Endodermal cell (in vitro differentiated cells): ENCODE measurements at regions not wholly inside any gene's neighbourhood (a gene's known extent, or its start where the extent isn't known, plus 50 kb on each side); places are given as distances from the start of the nearest gene placed in this dataset.
A peak's percentile ranks its signal among the peaks of the same experiment; 100 is the strongest.

Experiments
- DNase-seq: peaks from one replicate; pipeline ENCODE4 v3.0.0-alpha.2; 2017
- H3K27ac ChIP-seq: 2 replicates; pipeline ENCODE4 v1.5.1; 2013; ENCODE audit warnings: mild to moderate bottlenecking, low read depth, low read length, moderate library complexity
- H3K27me3 ChIP-seq: 2 replicates; pipeline ENCODE4 v1.6.1; 2013; ENCODE audit warnings: mild to moderate bottlenecking, low read length, moderate library complexity; ENCODE audit not compliant: insufficient read depth, control insufficient read depth, poor library complexity, severe bottlenecking
- H3K36me3 ChIP-seq: 2 replicates; pipeline ENCODE4 v1.7.0; 2013; ENCODE audit warnings: mild to moderate bottlenecking, low read length, moderate library complexity; ENCODE audit not compliant: control insufficient read depth, insufficient read depth
- H3K4me1 ChIP-seq: one replicate; pipeline ENCODE4 v1.7.0; 2013; ENCODE audit warnings: low read length; ENCODE audit not compliant: control insufficient read depth, insufficient read depth
- H3K4me3 ChIP-seq: 2 replicates; pipeline ENCODE4 v1.5.1; 2013; ENCODE audit warnings: mild to moderate bottlenecking, low read length, moderate library complexity
- H3K9ac ChIP-seq: 2 replicates; pipeline ENCODE4 v1.6.1; 2013; ENCODE audit warnings: mild to moderate bottlenecking, low read length, moderate library complexity; ENCODE audit not compliant: poor library complexity, severe bottlenecking; ENCODE audit errors: extremely low read depth
- H3K9me3 ChIP-seq: 2 replicates; pipeline ENCODE4 v1.6.1; 2013; ENCODE audit warnings: mild to moderate bottlenecking, low read length, moderate library complexity; ENCODE audit not compliant: control insufficient read depth
- H3K27ac Mint-ChIP-seq: 2 replicates; pipeline ENCODE4 v1.8.0; 2020; ENCODE audit warnings: mixed read lengths
- H3K27me3 Mint-ChIP-seq: 2 replicates; pipeline ENCODE4 v1.8.0; 2021; ENCODE audit warnings: mild to moderate bottlenecking, mixed read lengths; ENCODE audit not compliant: insufficient read depth
- H3K36me3 Mint-ChIP-seq: 2 replicates; pipeline ENCODE4 v1.8.0; 2020; ENCODE audit warnings: low read depth, mixed read lengths
- H3K4me1 Mint-ChIP-seq: 2 replicates; pipeline ENCODE4 v1.8.0; 2020; ENCODE audit warnings: mixed read lengths
- H3K4me3 Mint-ChIP-seq: 2 replicates; pipeline ENCODE4 v1.8.0; 2020; ENCODE audit warnings: mild to moderate bottlenecking, moderate library complexity, mixed read lengths
- H3K9me3 Mint-ChIP-seq: 2 replicates; pipeline ENCODE4 v1.8.0; 2020; ENCODE audit warnings: mild to moderate bottlenecking, mixed read lengths
- CTCF ChIP-seq: fragments of 200-600 bp; sonication (generic); conservative IDR thresholded peaks from 2 replicates; pipeline ENCODE4 v1.5.0; 2021; ENCODE audit warnings: antibody characterized with exemption, mild to moderate bottlenecking
- WGBS, 2 experiments: methylation state at CpG; one replicate each; pipeline versions ENCODE4 v1.1.5 to v1.1.7; 2013; ENCODE audit warnings: missing lambda C conversion rate in 2 of 2, mixed read lengths in 1 of 2; ENCODE audit not compliant: insufficient coverage in 1 of 2, insufficient read length in 1 of 2; 5-methylcytosine and 5-hydroxymethylcytosine counted together

GRCh38 chr10:78754269-78755062 is 314.3 kb upstream of the ZMIZ1 start:
- H3K27ac ChIP-seq = no peak overlapping the region
- no peak overlapping the region for H3K4me3 ChIP-seq
- DNase-seq = peak; percentile 65
- TF ChIP-seq CTCF = no peak
- H3K4me1 ChIP-seq = no peaks in the 10 kb centered on the region
- Mint-ChIP-seq H3K27ac (no peak overlapping the region), H3K9me3 (no peaks in the 10 kb centered on the region), H3K4me3 (no peak overlapping the region), H3K36me3 (no peaks in the 10 kb centered on the region), H3K27me3 (peaks cover 30% of the 10 kb centered on the region), H3K4me1 (peaks cover 6% of the 10 kb centered on the region)
- no peaks in the 10 kb centered on the region for H3K36me3 ChIP-seq
- 71 to 79% methylated on average over 7 to 10 of the region's 11 CpGs for WGBS, 2 experiments
- H3K27me3 ChIP-seq = peaks cover 20% of the 10 kb centered on the region
- H3K9me3 ChIP-seq = no peaks in the 10 kb centered on the region
- no peak overlapping the region for H3K9ac ChIP-seq

- Mint-ChIP-seq H3K27ac (no peak overlapping the region), H3K4me1 (peaks cover 6% of the 10 kb centered on the region), H3K9me3 (no peaks in the 10 kb centered on the region), H3K4me3 (no peak overlapping the region), H3K27me3 (peaks cover 31% of the 10 kb centered on the region), H3K36me3 (no peaks in the 10 kb centered on the region)
- peaks cover 20% of the 10 kb centered on the region for H3K27me3 ChIP-seq
- no peak for DNase-seq
- H3K9me3 ChIP-seq = no peaks in the 10 kb centered on the region
- H3K27ac ChIP-seq = peak overlapping the region; percentile 33
- H3K4me3 ChIP-seq = no peak overlapping the region
- H3K4me1 ChIP-seq = no peaks in the 10 kb centered on the region
- WGBS, 2 experiments = 78 to 85% methylated on average over 3 to 12 of the region's 12 CpGs
- no peak overlapping the region for H3K9ac ChIP-seq
- H3K36me3 ChIP-seq = no peaks in the 10 kb centered on the region
- no peak for TF ChIP-seq CTCF
Measured at GRCh38 chr10:78755063-78755701, 313.6 kb upstream of the ZMIZ1 start.

GRCh38 chr10:78755877-78756455 is 312.8 kb upstream of the ZMIZ1 start:
- Mint-ChIP-seq H3K4me3 (no peak overlapping the region), H3K9me3 (no peaks in the 10 kb centered on the region), H3K36me3 (no peaks in the 10 kb centered on the region), H3K4me1 (peaks cover 6% of the 10 kb centered on the region), H3K27me3 (peaks cover 33% of the 10 kb centered on the region), H3K27ac (no peak overlapping the region)
- no peaks in the 10 kb centered on the region for H3K9me3 ChIP-seq
- TF ChIP-seq CTCF = no peak
- H3K4me1 ChIP-seq = no peaks in the 10 kb centered on the region
- WGBS, 2 experiments = 82 to 100% methylated on average over 1 to 3 of the region's 3 CpGs
- DNase-seq = no peak
- H3K36me3 ChIP-seq = no peaks in the 10 kb centered on the region
- no peak overlapping the region for H3K4me3 ChIP-seq
- peaks cover 20% of the 10 kb centered on the region for H3K27me3 ChIP-seq
- H3K27ac ChIP-seq = no peak overlapping the region
- H3K9ac ChIP-seq = no peak overlapping the region
